Transverse colon (tissue), 4 donors: ENCODE measurements at regions not wholly inside any gene's neighbourhood (a gene's known extent, or its start where the extent isn't known, plus 50 kb on each side); places are given as distances from the start of the nearest gene placed in this dataset.

Experiments used
- CTCF ChIP-seq, 5 experiments: fragments of 200-600 bp in 3 of 5; fragments of 450-650 bp in 2 of 5; sonication (generic) in 3 of 5; IDR thresholded peaks; 1 replicate in 2 of 5; 2 replicates in 3 of 5; pipeline ENCODE4 v1.5.1; 2016 to 2017; ENCODE audit warnings: antibody characterized with exemption in 5 of 5, inconsistent platforms in 3 of 5, mild to moderate bottlenecking in 2 of 5, moderate library complexity in 1 of 5
- POLR2A ChIP-seq: fragments of 450-650 bp; IDR thresholded peaks from one replicate; pipeline ENCODE4 v1.6.1; 2016; ENCODE audit warnings: antibody characterized with exemption, mild to moderate bottlenecking, moderate library complexity
- POLR2AphosphoS5 ChIP-seq, 3 donors: sonication (generic); formaldehyde crosslinking; IDR thresholded peaks; one replicate each; pipeline ENCODE4 v1.6.1; 2016; ENCODE audit warnings: antibody characterized with exemption in 3 of 3

GRCh38 chr9:86663905-86664304, 283.4 kb downstream of the GAS1 start:
- TF ChIP-seq CTCF (IDR thresholded peaks at IDR 0.05), result no peak
- TF ChIP-seq POLR2A, result no peak
- no peak for TF ChIP-seq POLR2AphosphoS5 (IDR thresholded peaks at IDR 0.05)
